ENCODE measurements at regions not wholly inside any gene's neighbourhood (a gene's known extent, or its start where the extent isn't known, plus 50 kb on each side); places are given as distances from the start of the nearest gene placed in this dataset.
"Not testable (repeated sequence)": the region's sequence is repeated elsewhere in the genome, so short reads cannot be mapped to it uniquely, and the experiment has no call there.

DNA sequence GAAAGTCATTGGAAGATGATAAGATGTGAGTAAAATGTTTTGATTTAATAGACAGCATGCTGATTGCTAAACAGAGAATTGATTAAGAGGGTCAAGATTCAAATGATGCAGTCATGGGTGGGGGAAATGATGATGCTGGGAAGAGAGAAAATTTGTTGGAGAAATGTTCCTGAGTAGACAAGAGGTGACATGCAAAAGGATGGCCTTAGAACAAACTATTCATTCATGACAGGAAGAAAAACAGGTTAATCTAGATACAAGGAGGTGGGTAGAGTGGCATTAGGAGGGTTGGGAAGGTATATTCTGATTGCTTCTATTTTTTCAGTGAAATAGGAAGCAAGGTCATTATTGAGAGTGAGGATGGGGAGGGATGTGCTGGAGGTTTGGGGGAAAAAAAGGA lies 146.7 kb downstream of the SEM1 start:
- intact Hi-C loops (cut with DNase I), result no loop called here
- no peak for DNase-seq

DNA sequence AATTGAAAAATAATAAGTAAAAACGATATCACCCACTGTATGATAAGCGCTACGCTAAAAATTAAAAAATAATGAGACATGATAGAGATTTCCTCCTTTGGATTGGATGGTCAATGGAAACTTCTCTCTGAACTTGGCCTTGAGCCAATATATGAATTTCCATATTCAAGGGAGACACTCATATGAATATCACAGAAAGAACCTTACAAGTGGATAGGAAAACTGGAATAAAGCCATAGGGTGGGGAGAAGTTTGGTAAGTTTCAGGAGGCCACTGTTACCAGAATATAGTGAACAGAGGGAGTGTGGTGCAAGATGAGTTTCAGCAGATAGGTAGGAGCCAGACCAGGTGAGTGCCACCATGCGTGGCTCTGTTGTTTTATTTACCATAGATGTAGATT lies 147.2 kb downstream of the SEM1 start:
- intact Hi-C loops (cut with DNase I), result no loop called here
- DNase-seq, result no peak

DNA sequence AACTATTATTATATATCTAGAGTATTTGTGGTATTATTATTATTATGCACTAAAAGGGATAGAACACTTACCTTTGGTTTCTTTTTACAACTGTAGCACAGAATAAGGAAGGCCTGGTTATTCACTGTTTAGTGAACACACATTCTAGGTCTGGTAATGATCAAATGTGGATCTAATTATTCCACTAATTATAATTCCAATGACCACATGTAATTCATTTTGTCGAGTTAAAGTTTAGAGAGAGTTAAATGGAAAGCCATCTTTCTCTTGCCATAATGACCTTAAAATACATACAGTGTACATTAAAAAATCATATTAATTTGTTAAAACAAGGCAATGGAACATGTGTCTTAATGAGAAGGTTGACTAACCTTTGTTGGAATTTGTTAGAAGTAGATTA lies 147.8 kb downstream of the SEM1 start:
- DNase-seq, result no peak
- intact Hi-C loops (cut with DNase I), result no loop called here

- DNase-seq, result no peak
These were observed 151.1 kb downstream of the SEM1 start for GRCh38 chr7:96558530-96558929.

GRCh38 chr7:96558093-96558492 lies 151.6 kb downstream of the SEM1 start:
- no peak for DNase-seq
- intact Hi-C loops (cut with DNase I), result no loop called here

More at GRCh38 chr7:96558530-96558929, 151.1 kb downstream of the SEM1 start:
- intact Hi-C loops (cut with DNase I), result no loop called here

- intact Hi-C loops (cut with DNase I); DNase-seq: not testable (repeated sequence)
These were observed 152.0 kb downstream of the SEM1 start for GRCh38 chr7:96557598-96557997.

- intact Hi-C loops (cut with DNase I), result no loop called here
These were observed 161.0 kb downstream of the SEM1 start for GRCh38 chr7:96548664-96549063.

DNA sequence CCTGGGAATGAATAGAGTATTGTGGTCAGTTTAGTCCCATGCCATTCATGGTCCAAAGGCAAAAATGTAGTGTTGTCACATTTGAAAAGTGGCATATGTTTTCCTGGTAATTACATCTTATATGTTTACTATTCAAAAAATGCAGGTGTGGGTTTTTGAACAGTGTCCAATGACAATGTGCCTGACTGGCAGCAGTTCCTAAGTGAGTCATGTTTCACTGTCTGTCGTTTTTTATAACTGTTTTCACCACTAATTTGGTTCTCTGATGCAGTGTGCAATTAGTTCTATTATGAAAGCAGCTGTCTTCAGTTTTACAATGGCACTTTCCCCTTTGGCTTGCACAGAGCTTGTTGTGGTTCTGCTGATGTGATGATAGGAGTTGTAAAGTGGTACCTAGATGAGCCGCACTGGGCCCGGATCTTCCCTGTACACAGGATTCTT lies 162.3 kb downstream of the SEM1 start:
- intact Hi-C loops (cut with DNase I), result no loop called here
- no peak for DNase-seq

More at GRCh38 chr7:96548664-96549063, 161.0 kb downstream of the SEM1 start:
- no peak for DNase-seq

GRCh38 chr7:96546426-96546825 lies 163.2 kb downstream of the SEM1 start:
- DNase-seq, result no peak
- intact Hi-C loops (cut with DNase I), result no loop called here

- DNase-seq, result no peak
- intact Hi-C loops (cut with DNase I), result no loop called here
These were observed 170.2 kb downstream of the SEM1 start for GRCh38 chr7:96539471-96539870.

DNA sequence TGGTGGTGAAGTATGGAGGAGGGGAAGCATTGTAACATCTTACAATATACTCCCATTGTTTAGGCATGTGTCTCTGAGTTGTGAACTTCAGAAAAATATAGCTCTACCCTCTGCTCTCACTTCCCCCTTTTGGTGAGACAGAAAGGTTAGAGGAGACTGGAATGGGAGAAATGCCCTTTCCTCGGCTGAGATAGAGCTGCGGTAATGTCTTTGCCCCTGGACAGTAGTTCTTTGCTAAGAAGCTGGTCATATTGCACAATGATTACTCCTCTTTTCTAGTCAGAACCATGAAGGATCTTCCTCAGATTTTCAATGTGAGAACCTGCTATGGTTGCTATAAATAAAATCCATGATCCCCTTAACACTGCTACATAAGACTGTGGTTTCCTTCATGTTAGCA lies 171.0 kb downstream of the SEM1 start:
- no peak for DNase-seq
- intact Hi-C loops (cut with DNase I), result no loop called here

- intact Hi-C loops (cut with DNase I), result no loop called here
- DNase-seq, result no peak
These were observed 175.4 kb downstream of the SEM1 start for GRCh38 chr7:96534221-96534620.

DNA sequence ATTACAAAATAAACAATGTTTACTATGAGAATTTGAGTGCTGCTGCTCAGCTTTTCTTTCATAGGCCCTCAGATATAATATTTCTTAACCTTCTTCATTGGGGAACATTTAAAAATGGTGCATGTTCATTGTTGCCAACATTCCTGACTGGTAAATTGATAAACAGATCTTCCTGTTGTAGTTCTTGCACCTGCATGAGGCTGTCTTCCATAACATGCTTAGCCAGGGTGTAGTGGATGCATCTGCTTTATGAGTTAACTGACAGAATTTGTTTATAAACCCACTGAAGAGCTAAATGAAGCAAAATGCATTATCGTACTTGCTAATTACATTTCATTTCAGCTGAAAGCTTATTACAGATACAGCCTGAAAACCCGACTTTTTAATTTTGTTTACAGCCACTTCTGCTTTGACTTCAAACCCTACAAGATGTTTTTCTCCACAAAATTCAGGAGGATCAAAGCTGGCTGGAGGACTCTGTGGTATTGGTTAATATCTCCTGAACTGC lies 177.2 kb downstream of the SEM1 start:
- intact Hi-C loops (cut with DNase I), result no loop called here
- DNase-seq, result no peak

DNA sequence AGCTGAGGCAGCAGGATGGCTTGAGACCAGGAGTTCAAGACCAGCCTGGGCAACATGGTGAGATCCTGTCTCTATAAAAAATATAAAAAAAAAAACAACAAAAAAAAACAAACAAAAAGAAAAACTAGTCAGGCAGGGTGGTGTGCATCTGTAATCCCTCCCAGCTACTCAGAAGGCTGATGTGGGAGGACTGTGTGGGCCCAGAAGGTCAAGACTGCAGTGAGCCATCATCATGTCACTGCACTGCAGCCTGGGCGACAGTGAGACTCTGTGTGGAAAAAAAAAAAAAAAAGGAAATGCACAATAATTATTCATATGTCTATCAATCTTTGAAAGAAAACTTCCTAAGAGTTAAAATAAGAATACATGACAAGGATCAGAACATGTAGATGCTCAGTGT lies 178.3 kb downstream of the SEM1 start:
- intact Hi-C loops (cut with DNase I), result no loop called here
- no peak for DNase-seq

DNA sequence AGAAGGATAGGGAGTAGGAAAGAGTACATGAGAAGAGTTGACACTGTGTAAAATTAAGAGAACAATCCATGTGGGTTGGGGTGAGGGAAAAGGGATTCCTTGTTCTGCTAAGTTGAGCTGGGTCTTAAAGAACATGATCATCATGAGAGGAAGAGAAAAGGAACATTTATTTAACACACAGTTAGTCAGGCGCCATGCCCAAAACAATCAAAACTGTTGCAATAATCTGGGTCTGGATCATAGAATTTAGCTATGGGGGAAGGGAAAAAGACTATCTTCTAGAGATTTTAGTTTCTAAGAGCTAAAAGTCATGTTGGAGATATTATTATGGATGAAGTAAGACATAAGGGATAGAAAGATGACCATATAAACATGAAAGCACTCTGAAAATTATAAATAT lies 178.9 kb downstream of the SEM1 start:
- DNase-seq, result no peak
- intact Hi-C loops (cut with DNase I), result no loop called here

DNA sequence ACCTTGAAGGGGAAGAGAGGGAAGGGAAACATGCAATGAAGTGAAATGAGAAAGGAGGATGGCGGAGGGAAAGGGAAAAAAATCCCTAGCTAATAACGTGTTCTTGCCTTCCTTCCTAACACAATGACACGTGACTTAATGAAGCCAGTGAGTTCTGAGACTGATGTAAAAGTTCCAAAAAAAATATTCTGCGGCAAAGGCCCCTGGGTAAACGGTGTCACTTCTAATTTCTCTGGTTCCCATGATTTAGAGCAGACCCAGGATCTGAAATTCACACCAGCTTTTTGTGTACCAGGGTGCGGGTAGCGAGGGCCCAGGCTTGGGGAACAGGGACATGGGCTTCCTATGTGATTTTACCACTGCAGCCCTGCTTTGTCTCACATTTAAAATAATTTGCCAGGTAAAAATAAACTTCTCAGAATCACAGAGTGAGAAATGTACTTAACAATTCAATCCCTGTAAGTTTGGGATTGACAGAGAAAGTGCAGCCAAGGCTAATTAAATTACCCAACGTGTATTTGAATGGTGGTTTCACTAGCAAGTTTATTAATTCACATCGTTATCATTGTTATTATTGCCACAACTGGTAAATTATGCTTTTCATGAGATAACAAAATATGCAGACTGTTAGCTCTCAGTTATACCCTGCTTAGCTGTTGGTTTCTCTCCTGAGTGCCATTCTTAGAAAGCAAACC lies 182.4 kb downstream of the SEM1 start:
- intact Hi-C loops (cut with DNase I), result no loop called here
- no peak for DNase-seq

GRCh38 chr7:96526496-96526895 lies 183.2 kb downstream of the SEM1 start:
- intact Hi-C loops (cut with DNase I), result no loop called here
- peak in 39 of 42 donors; percentile 2 to 80 (median 41) for DNase-seq

DNA sequence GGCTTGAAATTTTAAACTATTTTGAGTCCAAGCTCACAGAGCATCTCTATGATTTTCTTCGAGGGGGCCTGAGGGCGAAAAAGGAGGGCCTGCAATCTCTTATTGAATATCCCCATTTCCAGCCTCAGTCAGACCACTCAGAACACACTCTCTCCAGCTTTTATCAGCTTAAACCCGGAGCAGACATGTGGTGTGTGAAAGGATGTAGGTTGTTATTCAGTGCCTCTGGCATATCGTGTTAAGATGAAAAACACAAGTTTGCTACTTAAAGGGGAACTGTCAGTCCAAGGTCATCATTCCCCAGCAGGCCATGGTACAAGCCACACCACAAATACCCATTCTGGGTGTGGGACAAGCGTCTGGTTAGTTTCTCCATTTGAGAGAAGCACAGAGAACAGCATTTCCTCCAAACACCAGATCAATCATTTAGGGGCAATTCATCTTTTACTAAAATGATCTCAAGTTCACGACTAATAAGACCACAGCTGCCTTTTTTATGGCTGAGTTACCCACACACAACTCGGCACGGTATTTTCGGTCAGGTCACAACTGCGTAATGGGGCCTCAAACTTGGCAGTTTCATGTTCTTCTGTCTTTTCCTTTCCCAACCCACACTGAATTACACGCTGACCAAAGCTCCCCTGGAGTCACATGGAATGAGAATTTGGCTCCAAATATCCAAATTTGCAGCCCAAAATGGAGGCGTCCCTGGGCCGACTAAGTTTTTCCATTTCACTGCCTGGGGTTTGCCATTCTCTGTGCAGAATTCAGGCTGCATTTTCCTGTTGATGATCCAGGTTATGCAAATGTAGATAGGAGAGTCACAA lies 188.4 kb downstream of the SEM1 start:
- intact Hi-C loops (cut with DNase I), result no loop called here
- DNase-seq, result no peak

GRCh38 chr7:96508371-96508770 lies 186.5 kb upstream of the SLC25A13 start:
- no peak for DNase-seq
- intact Hi-C loops (cut with DNase I), result no loop called here

DNA sequence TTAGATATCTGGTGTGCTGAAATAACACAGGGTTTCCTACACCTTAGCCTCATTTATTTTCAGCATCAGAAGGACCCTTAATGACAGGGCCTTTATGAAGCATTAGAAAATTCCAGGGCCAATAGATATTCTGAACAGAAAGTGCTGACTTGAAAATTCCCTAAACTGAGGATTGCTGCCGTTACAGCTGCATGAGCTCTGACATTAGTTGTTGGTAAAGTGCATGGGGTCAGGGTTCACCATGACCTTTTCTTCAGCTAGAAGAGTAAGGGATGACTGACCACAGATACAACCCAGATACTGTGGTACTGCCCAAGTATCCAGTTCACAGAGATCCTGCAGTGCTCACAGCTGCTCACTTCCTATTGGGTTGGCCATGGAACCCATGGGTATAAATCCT lies 181.7 kb upstream of the SLC25A13 start:
- intact Hi-C loops (cut with DNase I), result no loop called here
- no peak for DNase-seq

DNA sequence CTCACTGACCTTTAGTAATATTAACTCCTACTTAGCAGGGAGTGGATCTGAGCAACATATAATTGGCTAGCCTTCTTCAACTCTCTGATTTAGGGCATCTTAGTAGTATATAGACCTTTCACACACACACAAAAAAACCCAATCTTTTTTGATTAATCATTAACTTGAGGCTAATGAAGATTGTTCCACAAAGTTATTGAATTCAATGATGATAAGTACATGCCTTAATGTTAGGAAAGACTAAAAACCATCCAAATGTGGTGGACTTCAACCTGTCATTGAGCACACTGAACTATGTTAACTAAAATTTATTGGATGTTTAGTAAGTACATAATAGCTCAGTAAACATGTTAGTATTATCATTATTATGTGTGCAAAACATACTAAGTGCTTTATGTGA lies 179.4 kb upstream of the SLC25A13 start:
- no peak for DNase-seq
- intact Hi-C loops (cut with DNase I), result no loop called here
